AG10803 (cell line): ENCODE measurements at regions not wholly inside any gene's neighbourhood (a gene's known extent, or its start where the extent isn't known, plus 50 kb on each side); places are given as distances from the start of the nearest gene placed in this dataset.

Experiments used
- DNase-seq: peaks from one replicate; pipeline ENCODE4 v3.0.0; 2010; ENCODE audit warnings: low read depth
- H3K4me3 ChIP-seq: 2 replicates; pipeline ENCODE4 v1.5.1; 2011; ENCODE audit warnings: mild to moderate bottlenecking, low read length, control low read depth
- TF ChIP-seq, protein P1 (sequence below): conservative IDR thresholded peaks from 2 replicates; pipeline ENCODE4 v1.5.1; 2011; ENCODE audit warnings: mild to moderate bottlenecking, low read length, control low read depth, inconsistent platforms

DNA sequence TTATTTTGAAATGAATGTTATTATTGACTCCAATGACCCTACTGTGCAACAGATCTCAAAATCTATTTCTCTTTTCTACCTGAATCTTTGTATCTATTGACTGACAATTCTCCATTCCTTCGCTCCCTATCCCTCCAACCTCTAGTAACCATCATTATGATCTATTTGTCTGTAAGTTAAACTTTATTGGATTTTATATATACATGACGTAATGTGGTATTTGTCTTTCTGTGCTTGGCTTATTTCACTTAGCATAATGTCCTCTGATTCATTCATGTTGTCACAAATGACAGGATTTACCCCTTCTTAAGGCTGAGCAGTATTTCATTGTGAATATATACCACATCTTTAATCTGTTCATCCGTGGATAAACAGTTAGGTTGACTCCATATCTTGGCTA, 200.4 kb upstream of the SORCS1 start:
- TF ChIP-seq, protein P1, sequence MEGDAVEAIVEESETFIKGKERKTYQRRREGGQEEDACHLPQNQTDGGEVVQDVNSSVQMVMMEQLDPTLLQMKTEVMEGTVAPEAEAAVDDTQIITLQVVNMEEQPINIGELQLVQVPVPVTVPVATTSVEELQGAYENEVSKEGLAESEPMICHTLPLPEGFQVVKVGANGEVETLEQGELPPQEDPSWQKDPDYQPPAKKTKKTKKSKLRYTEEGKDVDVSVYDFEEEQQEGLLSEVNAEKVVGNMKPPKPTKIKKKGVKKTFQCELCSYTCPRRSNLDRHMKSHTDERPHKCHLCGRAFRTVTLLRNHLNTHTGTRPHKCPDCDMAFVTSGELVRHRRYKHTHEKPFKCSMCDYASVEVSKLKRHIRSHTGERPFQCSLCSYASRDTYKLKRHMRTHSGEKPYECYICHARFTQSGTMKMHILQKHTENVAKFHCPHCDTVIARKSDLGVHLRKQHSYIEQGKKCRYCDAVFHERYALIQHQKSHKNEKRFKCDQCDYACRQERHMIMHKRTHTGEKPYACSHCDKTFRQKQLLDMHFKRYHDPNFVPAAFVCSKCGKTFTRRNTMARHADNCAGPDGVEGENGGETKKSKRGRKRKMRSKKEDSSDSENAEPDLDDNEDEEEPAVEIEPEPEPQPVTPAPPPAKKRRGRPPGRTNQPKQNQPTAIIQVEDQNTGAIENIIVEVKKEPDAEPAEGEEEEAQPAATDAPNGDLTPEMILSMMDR = no peak
- H3K4me3 ChIP-seq = no peak overlapping the region
- no peak for DNase-seq

DNA sequence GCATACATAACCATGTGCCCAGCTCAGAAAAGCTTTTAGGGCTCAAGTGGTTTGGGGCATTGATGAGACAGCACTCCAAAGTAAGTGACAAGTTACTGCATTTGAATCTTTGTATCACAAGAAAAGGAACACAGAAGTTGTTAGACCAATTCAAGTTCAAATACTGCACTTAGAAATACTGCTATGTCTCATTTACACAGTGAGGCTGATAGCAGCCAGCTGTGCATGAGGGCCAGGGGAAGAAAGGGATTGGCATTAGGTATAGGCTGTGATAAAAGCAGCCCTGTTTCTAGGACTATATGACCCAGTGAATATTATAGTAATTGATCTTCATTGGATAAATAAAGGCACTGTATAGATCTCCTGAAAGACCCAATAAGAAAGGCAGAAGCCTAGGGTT, 197.8 kb upstream of the SORCS1 start:
- H3K4me3 ChIP-seq = no peak overlapping the region
- TF ChIP-seq, protein P1 = no peak
- no peak for DNase-seq

DNA sequence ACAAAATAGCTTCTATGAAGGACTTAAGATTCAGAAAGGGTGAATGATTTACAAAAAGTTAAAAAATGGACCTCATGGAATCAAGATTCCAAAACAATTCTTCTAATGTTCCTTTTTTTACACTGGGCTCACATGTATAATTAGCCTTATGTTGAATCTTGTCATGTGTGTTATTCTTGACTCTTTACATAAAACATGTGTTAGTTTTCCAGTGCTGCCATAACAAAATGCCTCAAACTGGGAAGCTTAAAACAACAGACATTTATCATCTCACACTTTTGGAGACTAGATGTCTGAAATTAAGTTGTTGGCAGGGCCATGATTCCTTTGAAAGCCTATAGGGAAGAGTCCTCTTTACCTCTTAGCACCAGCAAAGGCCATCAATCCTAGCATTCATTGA, 192.5 kb upstream of the SORCS1 start:
- H3K4me3 ChIP-seq = no peak overlapping the region
- TF ChIP-seq, protein P1 = no peak

DNA sequence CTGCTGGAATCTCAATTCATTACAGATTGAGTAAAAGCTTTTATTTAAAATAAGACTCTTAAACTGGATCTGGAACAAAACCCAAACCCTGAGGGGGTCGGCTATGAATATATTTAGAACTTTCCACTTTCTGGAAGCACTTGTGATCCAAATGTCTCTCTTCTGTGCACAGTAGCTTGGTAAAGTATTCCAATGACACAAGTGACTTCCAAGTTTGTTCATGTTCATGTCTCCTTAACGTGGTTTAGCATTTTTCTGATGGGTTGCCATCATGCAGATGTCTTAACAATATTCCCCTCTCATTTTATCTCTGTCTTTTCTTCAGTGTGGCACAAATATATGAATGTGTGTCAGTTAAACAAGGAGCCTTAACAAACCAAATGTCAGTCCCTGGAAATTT, 191.9 kb upstream of the SORCS1 start:
- DNase-seq = no peak
- no peak overlapping the region for H3K4me3 ChIP-seq
- TF ChIP-seq, protein P1 = no peak

More for the DNA sequence above, 192.5 kb upstream of the SORCS1 start:
- DNase-seq = no peak

DNA sequence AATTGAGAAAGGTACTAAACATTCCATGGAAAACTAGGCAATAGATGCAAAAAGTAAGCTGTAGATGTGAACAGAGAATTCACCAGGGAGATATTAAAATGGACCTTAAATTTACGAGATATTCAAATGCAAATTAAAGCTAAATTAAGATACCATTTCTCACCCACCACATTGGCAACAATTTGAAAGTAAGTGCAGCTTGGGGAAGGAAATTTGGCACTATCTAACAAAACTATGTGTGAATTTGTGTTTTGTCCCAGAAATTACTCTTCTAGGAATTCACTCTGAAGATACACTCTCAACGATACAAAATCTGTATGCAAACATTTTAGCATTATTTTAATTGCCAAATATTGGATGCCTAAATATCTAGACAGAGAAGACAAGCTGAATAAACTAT, 178.2 kb upstream of the SORCS1 start:
- H3K4me3 ChIP-seq = no peak overlapping the region
- DNase-seq = no peak
- TF ChIP-seq, protein P1 = no peak

DNA sequence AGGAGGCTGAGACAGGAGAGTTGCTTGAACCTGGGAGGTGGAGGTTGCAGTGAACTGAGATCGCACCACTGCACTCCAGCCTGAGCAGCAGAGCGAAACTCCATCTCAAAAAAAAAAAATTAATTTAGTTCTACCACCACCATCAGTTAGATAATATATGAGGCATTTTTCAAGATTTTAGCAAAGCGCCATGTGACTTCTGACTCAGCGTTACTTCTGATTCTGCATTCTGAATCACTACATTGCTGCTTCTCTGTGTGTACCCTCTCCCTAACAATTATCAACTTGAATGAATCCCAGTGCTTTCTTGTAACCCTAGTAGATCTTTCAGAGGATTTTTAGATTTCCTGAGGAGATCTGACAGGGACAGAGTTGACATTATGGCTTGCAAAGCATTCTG, 176.8 kb upstream of the SORCS1 start:
- no peak for DNase-seq
- H3K4me3 ChIP-seq = no peak overlapping the region
- TF ChIP-seq, protein P1 = no peak

DNA sequence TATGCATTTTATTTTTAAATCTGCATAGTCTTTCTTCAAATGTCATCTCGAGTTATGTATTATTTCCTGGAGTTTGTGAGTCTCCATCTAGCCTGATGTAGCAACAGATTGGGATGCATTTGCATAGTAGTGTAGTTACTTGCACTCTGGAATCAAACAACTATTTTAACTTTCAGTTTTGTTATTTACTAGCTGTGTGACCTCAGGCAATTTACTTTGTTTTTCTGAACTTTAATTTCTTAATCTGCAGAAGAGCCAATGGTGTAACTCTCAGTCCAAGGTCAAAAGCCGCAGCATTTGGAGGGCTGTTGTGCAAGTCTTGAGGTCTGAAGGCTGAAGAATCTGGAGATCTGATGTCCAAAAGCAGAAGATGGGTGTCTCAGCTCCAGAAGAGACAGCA, 175.8 kb upstream of the SORCS1 start:
- DNase-seq = no peak
- TF ChIP-seq, protein P1 = no peak

More for the DNA sequence above, 175.8 kb upstream of the SORCS1 start:
- H3K4me3 ChIP-seq = no peak overlapping the region
